ENCODE measurements at regions not wholly inside any gene's neighbourhood (a gene's known extent, or its start where the extent isn't known, plus 50 kb on each side); places are given as distances from the start of the nearest gene placed in this dataset.
"Not testable (repeated sequence)": the region's sequence is repeated elsewhere in the genome, so short reads cannot be mapped to it uniquely, and the experiment has no call there.

DNA sequence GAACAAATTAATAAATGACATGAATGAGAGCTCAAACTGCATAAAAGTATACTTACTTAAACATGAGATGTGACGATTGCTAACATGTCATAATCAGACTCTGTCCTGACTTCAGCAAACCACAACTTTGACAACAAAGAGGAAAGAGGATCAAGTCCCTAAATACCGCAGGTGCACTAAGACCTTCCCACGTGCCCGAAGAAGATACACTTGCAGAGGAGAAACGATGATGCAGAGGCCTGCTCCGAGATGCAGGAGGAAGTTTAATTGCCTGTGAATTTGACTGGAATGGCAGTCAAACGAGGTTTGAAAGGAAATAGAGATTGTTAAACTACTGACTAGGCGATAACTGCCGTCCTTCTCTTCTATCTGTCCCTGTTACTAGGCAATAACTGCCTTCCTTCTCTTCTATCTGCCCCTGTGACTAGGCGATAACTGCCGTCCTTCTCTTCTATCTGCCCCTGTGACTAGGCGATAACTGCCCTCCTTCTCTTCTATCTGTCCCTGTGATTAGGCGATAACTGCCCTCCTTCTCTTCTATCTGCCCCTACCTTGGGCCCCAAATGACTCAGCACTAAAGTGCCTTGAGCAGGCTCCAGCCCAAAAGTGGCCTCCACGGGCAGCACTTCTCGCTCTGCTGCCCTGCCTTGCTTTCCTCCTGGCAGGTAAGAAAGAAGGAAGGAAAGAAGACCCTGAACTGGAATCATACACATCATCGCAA, 2226.0 kb upstream of the DEFB115 start:
- H3K79me2 ChIP-seq (ENCODE audit: control insufficient read depth, insufficient read depth, low read length); H3K4me3 ChIP-seq (replicated peaks in 1 of 3; ENCODE audit: insufficient read depth in 1 of 3, low read depth in 1 of 3, low read length in 3 of 3); CTCF ChIA-PET; H3K9me1 ChIP-seq (replicated peaks; ENCODE audit: control insufficient read depth, extremely low read depth, insufficient read depth, low read length); dilution Hi-C loops (cut with MboI; ENCODE audit: extremely low pct_ligation_motif_present, low sequenced_read_pairs); DNase-seq (ENCODE audit: low read depth, low spot score); H3K27ac ChIP-seq (ENCODE audit: insufficient read depth, low read depth, low read length); H3K36me3 ChIP-seq (ENCODE audit: control insufficient read depth in 2 of 2, extremely low read depth in 1 of 2, insufficient read depth in 2 of 2, low read length in 2 of 2); H3K9ac ChIP-seq (replicated peaks; ENCODE audit: extremely low read depth, insufficient read depth, low read length); H3K9me3 ChIP-seq (replicated peaks; ENCODE audit: control insufficient read depth, insufficient read depth, low read length); BruUV-seq (replicated peaks); intact Hi-C loops (cut with micrococcal nuclease); FAIRE-seq; H3K27me3 ChIP-seq (ENCODE audit: control insufficient read depth in 2 of 2, insufficient read depth in 2 of 2, low read length in 2 of 2); POLR2A ChIA-PET; H4K20me1 ChIP-seq (replicated peaks; ENCODE audit: control insufficient read depth, extremely low read depth, insufficient read depth, low read length); H3K4me2 ChIP-seq (ENCODE audit: insufficient read depth, low read length); H3K4me1 ChIP-seq (ENCODE audit: control insufficient read depth, extremely low read depth, insufficient read depth, low read length); H2AFZ ChIP-seq (ENCODE audit: low read depth, low read length): not testable (repeated sequence)

DNA sequence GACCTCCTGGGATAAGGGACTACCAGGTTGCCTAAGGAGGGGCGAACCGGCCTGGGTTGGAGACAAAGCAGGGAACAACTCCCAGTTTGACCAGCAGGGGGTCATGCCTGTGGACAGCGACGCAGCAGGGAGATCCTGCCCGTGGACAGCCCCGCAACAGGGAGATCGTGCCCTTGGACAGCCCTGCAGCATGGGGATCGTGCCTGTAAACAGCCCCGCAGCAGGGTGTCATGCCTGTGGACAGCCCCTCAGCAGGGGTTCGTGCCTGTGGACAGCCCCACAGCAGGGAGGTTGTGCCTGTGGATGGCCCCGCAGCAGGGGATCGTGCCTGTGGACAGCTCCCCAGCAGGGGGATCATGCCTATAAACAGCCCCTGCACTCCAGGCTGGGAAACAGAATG, 2213.2 kb upstream of the DEFB115 start:
- CTCF ChIA-PET; POLR2A ChIA-PET; H4K20me1 ChIP-seq (replicated peaks; ENCODE audit: control insufficient read depth, extremely low read depth, insufficient read depth, low read length); H3K36me3 ChIP-seq (ENCODE audit: control insufficient read depth in 2 of 2, extremely low read depth in 1 of 2, insufficient read depth in 2 of 2, low read length in 2 of 2); H3K27me3 ChIP-seq (ENCODE audit: control insufficient read depth in 2 of 2, insufficient read depth in 2 of 2, low read length in 2 of 2); H3K4me2 ChIP-seq (ENCODE audit: insufficient read depth, low read length); DNase-seq (ENCODE audit: low read depth, low spot score); BruUV-seq (replicated peaks); H3K9me3 ChIP-seq (replicated peaks; ENCODE audit: control insufficient read depth, insufficient read depth, low read length); H3K9me1 ChIP-seq (replicated peaks; ENCODE audit: control insufficient read depth, extremely low read depth, insufficient read depth, low read length); FAIRE-seq; H3K4me1 ChIP-seq (ENCODE audit: control insufficient read depth, extremely low read depth, insufficient read depth, low read length); H3K27ac ChIP-seq (ENCODE audit: insufficient read depth, low read depth, low read length); intact Hi-C loops (cut with micrococcal nuclease); dilution Hi-C loops (cut with MboI; ENCODE audit: extremely low pct_ligation_motif_present, low sequenced_read_pairs); H3K9ac ChIP-seq (replicated peaks; ENCODE audit: extremely low read depth, insufficient read depth, low read length); H3K79me2 ChIP-seq (ENCODE audit: control insufficient read depth, insufficient read depth, low read length); H3K4me3 ChIP-seq (replicated peaks in 1 of 3; ENCODE audit: insufficient read depth in 1 of 3, low read depth in 1 of 3, low read length in 3 of 3); H2AFZ ChIP-seq (ENCODE audit: low read depth, low read length): not testable (repeated sequence)

DNA sequence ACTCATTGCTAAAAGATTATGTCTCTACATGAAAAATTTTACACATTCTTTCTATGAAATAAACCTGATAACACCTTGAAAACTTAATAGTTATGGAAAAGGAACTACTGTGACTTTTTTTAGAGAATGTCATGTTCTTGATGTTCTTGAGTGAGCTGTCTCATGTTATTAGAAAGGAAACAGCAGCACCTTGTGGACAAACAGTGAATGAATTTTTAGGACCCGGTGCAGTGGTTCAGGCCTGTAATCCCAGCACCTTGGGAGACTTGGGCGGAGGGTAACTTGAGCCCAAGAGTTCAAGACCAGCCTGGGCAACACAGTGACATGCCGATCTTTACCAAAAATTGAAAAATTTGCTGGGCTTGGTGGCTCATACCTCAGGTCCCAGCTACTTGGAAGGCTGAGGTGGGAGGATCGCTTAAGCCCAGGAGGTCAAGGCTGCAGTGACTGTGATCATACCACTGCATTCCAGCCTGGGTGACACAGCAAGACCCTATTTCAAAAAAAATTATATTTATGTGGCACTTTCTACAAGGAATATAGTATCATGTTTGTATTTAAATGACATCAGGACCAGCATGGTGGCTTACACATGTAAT, 2207.4 kb upstream of the DEFB115 start:
- H3K9me3 ChIP-seq (replicated peaks; ENCODE audit: control insufficient read depth, insufficient read depth, low read length); H4K20me1 ChIP-seq (replicated peaks; ENCODE audit: control insufficient read depth, extremely low read depth, insufficient read depth, low read length); intact Hi-C loops (cut with micrococcal nuclease); H2AFZ ChIP-seq (ENCODE audit: low read depth, low read length); CTCF ChIA-PET; BruUV-seq (replicated peaks); H3K36me3 ChIP-seq (ENCODE audit: control insufficient read depth in 2 of 2, extremely low read depth in 1 of 2, insufficient read depth in 2 of 2, low read length in 2 of 2); H3K4me1 ChIP-seq (ENCODE audit: control insufficient read depth, extremely low read depth, insufficient read depth, low read length); H3K4me2 ChIP-seq (ENCODE audit: insufficient read depth, low read length); dilution Hi-C loops (cut with MboI; ENCODE audit: extremely low pct_ligation_motif_present, low sequenced_read_pairs); FAIRE-seq; POLR2A ChIA-PET; H3K9ac ChIP-seq (replicated peaks; ENCODE audit: extremely low read depth, insufficient read depth, low read length); H3K27me3 ChIP-seq (ENCODE audit: control insufficient read depth in 2 of 2, insufficient read depth in 2 of 2, low read length in 2 of 2); DNase-seq (ENCODE audit: low read depth, low spot score); H3K9me1 ChIP-seq (replicated peaks; ENCODE audit: control insufficient read depth, extremely low read depth, insufficient read depth, low read length); H3K79me2 ChIP-seq (ENCODE audit: control insufficient read depth, insufficient read depth, low read length); H3K4me3 ChIP-seq (replicated peaks in 1 of 3; ENCODE audit: insufficient read depth in 1 of 3, low read depth in 1 of 3, low read length in 3 of 3); H3K27ac ChIP-seq (ENCODE audit: insufficient read depth, low read depth, low read length): not testable (repeated sequence)

Data from endothelial cell of umbilical vein (primary cell).